Activated CD8-positive, alpha-beta memory T cell treated with anti-CD3 and anti-CD28 coated beads for 36 hours (primary cell): ENCODE measurements at regions not wholly inside any gene's neighbourhood (a gene's known extent, or its start where the extent isn't known, plus 50 kb on each side); places are given as distances from the start of the nearest gene placed in this dataset.

ENCODE experiments used
- CTCF ChIA-PET: fragments of 350-600 bp; sonication (Branson Sonifier 250); formaldehyde crosslinking; loops from one replicate; lab custom pipeline; 2021; ENCODE audit warnings: antibody characterized with exemption; lab: Charles Lee
- POLR2A ChIA-PET: fragments of 350-600 bp; sonication (Branson Sonifier 250); formaldehyde crosslinking; loops from one replicate; lab custom pipeline; 2021; ENCODE audit warnings: antibody characterized with exemption; lab: Charles Lee

DNA sequence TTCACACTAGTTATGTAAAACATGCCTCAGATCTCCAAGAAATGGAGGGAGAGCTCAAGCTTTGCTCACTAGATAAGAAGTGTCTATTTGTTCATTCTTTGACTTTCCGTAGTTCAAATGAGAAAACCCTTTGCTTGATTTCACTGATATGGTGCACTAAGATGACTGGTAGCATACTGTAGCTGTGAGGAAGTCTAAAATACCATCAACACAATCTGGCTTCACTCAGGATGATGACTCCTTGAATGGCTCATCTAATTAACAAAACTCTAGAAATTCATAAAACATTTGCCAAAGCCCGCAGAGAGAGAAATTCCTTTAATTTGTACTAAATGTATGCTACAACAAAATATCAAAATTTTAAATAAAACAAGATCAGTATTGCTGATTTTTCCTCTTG lies 152.8 kb upstream of the STK17B start:
- ChIA-PET CTCF (no interaction called here), POLR2A (no interaction called here)

DNA sequence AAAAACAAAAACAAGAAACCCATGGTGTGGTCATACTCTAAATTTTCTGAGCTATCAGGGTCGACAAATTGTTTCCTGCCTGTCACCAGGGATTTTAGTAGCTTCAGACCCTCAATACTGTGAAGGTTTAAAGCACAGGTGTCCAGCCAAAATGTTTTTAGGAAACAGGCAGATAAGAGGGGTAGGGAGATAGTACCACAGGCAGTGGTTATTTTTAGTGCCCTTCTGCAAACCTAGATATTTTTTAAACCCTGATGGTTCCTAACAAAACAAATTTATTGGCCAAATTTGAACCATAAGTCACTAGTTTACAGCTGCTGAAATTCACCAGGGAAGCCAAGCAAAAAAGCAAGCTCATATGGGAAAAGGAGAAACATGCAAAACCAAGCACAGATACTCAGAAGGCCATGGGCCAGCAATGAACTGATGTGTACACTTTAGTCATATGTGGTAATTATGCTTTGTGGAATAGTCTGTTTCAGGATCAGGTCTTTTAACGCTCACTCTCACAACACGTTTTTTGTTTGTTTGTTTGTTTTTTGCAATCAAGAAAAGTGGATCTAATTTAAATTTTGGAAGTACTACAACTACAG lies 156.8 kb upstream of the STK17B start:
- POLR2A ChIA-PET = no interaction called here
- CTCF ChIA-PET = no interaction called here

DNA sequence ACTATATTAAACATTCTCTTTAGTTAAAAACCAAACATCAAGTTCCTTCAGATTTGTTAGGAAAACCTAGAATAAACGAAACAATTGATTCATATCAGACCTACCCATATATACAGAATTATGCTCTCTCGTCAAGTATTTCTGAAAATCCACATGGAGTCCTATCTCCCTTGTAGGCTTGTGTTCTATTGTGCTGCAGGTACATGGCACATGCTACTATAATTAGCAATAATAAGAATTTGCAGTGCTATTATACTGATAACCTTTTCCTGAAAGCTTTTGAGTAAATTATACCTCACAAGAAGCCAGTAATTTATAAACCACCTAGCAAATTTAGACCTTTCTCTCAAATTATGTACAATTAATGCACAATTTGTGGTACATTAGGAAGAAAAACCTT lies 158.6 kb upstream of the STK17B start:
- ChIA-PET POLR2A (no interaction called here), CTCF (no interaction called here)

DNA sequence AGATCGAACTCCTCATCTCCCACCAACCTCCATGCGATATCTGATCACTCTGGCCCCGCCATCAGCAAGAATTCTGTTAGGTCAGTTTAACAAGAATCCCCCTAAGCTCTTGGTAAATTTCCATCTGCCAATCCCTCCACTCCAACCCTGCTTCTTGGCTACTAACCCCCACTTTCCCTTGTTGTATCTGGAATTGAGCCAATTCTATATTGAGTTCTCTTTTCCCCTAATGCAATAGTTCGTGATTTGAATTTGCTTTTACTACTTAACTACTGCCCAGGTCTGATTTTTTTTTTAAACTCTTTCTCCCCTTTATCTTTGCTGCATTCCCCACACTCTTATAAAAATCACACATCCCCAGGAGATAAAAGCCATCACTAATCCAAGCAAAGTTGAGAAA lies 159.3 kb upstream of the STK17B start:
- ChIA-PET CTCF (no interaction called here), POLR2A (no interaction called here)

DNA sequence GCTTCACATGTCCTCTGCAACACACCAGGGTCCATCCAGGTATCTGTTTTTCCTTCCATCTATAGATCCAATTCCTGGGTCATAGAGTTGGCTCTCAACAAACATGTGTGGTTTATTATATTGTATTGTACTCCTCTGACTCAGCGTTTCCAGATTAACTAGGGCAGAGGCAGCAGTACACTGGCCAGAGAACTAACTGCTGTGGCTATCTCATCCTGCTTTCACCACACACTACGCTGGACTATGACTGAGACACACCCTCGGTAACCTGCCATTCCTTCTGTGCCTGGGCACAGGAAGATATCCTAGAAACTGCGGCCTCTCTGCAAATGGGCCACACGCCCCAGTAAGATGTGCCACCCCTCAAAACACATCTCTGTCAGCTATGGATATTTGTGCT lies 159.8 kb upstream of the STK17B start:
- POLR2A ChIA-PET = no interaction called here
- CTCF ChIA-PET = no interaction called here

DNA sequence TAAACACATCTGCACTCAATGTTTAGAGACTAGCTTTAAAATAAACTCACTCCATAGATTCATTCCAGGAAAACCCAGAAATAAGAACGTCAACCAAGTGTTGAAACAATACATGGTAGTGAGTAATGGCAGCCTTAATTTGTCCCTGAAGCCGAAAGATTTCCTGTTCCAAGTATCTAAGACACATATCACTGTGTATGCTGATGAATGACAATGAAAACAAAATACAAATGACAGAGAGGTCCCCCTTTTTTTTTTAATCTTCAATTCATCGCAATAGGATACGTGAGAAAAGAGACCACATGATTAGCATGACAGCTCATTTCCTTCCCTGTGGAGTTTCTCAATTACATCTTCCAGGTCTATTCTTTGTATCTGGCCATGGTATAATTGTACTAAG lies 160.5 kb upstream of the STK17B start:
- POLR2A ChIA-PET = no interaction called here
- CTCF ChIA-PET = no interaction called here

DNA sequence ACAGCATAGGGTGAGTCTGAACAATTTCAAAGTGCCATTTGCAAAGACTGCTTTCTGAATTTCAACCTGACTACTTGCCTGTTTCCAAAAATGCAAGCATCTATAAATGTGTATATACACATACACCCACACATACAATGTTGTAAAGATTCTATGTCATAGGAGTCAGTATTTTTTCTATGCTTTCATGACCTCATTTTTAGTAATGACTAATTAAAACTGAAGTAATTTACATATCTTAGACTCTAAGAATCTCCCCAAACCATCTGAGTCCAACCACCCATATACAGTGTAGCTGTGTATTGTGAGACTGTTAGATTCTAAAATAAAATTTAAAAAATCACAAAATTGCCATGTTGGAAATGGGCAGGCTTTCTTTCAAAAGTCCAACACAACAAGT lies 162.0 kb upstream of the STK17B start:
- POLR2A ChIA-PET = no interaction called here
- CTCF ChIA-PET = no interaction called here

DNA sequence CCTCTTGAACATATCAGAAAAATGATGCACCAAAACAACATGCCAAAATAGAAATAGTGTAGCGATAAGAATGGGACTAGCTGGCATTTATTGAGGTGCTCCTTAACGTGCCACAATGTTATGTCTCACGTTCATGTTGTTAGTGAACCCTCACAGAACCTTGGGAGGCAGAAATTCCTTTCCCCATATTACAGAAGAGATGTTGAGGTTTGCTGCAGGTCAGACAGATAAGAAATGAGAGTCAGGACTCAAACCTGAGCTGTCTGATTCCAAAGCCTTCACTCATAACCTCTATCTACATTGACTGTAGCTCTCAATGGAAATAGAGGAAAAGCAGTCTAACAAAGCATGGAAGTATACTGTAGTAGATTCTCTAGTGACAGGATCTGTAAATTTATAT lies 163.3 kb upstream of the STK17B start:
- ChIA-PET CTCF (interaction anchor here (1.3 kb wide), 1 partner anchor 256 kb away, joined by 3 read pairs; no protein-coding TSS in a partner anchor), POLR2A (no interaction called here)

DNA sequence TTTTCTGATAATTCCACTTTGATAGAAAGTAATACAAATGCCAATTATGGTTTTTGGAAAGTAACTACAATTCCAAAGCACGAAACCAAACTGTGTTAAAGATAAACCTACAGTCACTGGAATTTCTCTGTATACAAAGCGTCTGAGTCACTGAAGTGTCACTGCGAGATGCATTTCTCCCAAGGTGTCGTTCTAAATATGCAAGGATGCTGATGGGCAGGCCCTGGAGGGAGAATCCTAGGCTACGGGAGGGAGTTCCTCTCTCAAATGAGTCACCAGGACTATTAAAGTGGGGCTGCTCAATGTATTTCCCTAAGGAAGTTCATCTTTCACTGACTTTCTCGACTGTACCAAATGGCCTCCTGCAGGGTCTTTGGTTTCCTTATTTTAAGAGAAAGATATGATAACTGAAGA lies 163.8 kb upstream of the STK17B start:
- POLR2A ChIA-PET = no interaction called here
- CTCF ChIA-PET = interaction anchor here (1.3 kb wide), 1 partner anchor 257 kb away, joined by 3 read pairs; no protein-coding TSS in a partner anchor

DNA sequence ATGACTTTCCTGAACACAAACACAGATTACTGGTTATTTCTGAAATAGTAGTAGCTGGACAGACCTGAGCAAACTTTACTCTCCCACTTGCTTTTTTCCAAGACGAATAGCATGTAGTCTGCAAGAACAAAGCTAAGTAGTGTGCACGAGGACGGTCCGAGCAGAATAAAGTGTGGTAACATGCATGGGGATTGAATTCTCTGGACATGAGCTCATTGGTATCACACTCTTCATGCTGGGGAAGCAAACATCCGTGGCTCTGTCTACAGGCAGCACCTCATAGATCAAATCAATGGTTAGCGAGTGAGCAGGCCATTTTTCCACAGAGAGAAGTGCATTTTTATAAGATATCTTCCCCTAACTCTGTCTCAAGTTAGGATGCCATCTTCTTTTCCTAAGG lies 164.8 kb upstream of the STK17B start:
- ChIA-PET CTCF (interaction anchor here (0.6 to 2.5 kb wide), 6 partner anchors 41 to 269 kb away, joined by 3 to 12 read pairs (median 4); partner anchors contain the start of gene DNAH7), POLR2A (no interaction called here)

DNA sequence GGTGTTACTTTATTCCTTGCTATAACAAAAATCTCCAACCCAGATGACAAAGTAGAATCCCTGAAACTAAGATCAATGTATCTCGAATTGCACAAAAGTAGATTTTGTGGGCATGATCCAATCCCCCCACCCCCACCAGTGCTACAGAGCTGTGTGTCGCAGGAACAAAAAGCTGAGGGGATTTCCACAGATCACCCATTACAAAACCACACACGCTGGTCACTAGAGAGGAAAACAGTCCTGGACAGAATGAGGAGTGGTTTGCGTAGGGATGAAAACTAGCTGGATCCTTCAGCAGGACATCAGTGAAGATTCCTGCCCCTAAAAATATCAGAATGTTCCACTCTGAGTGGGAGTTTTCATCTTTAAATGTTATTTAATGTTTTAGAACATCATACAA lies 165.3 kb upstream of the STK17B start:
- ChIA-PET POLR2A (no interaction called here), CTCF (interaction anchor here (0.8 to 2.5 kb wide), 11 partner anchors 37 to 394 kb away, joined by 3 to 12 read pairs (median 3); partner anchors contain the start of gene DNAH7)

DNA sequence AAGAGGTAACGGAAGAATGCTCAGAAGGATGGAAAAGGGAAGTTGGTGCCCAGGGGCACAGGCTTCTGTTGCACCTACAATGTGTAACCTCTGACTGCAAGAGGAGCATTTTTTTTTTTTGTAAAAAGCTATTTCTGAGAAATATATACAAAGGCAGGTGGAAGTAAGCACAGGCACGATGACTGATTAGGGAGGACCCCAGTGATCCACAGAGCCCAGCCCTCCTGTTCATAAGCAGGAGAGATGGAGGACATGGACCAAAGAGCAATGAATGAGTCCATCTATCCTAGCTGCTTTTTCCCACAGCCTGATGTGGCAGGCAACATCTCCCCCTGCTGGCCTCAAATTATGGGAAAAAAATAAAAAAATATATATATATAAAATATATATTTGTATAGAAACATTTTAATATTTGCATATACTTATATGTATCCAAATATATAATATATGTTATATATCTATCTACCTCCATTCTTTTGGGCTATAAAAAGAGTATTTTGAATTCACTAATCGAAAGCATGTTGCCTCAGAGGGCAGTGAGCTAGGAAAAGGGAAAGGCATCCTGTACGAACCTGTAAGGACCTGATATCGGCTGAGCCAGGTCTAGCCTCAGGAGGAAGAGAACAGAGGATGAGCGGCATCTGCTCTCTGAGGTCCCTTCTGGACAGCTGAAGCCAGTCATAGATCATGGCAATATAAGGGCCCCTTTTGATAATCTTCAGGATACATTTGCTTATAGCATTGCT lies 166.0 kb upstream of the STK17B start:
- ChIA-PET POLR2A (interaction anchor here (0.6 kb wide), 1 partner anchor 633 kb away, joined by 3 read pairs; no protein-coding TSS in a partner anchor), CTCF (interaction anchor here (0.5 to 2.5 kb wide), 13 partner anchors 38 to 393 kb away, joined by 3 to 12 read pairs (median 3); partner anchors contain the start of gene DNAH7)

DNA sequence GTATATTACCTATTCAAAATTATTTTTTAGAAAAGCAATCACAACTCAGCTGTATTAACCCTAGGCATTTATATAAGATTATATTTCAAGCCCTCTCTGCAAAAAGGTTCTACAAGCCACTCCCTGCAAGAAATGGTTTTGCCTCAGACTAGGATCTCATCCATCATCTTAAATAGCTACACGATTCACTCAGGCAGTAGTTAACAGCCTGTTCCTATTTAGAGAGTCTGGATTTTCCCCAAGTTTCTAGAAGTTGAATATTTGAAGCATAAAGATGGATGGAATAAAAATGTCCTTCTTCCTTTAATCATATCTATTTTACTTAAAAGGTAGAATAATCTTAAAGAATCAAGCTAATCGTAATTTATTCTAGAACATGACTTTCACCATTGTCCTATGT lies 167.1 kb upstream of the STK17B start:
- ChIA-PET CTCF (interaction anchor here (2.5 kb wide), 1 partner anchor 260 kb away, joined by 12 read pairs; no protein-coding TSS in a partner anchor), POLR2A (no interaction called here)

DNA sequence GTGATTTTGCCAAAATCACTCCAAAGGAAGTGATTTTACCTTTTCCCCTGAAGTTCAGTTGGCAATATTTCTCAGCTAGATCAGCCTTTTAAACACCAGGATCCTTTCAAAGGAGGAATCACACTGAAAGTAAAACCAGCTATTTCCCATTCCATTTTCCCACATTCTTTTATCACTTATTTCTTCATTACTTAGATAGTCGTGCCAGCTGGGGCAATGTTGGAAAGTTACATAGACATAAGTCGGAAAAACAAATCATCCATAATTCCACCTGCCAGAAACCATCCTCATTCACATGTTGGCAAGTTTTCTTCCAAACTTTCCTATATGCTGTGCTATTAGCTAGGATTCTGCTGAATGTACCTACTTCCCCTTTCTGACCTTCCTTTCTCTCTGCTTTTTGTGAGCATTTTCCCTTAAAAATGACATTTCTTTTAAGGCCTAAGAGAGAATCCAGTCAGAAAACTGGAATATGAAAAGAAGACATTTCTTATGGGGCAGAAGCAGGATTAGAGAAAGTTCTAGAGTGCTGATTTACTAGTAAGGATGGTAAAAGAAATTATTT lies 170.0 kb upstream of the STK17B start:
- ChIA-PET POLR2A (no interaction called here), CTCF (interaction anchor here (0.6 kb wide), 1 partner anchor 288 kb away, joined by 3 read pairs; no protein-coding TSS in a partner anchor)

DNA sequence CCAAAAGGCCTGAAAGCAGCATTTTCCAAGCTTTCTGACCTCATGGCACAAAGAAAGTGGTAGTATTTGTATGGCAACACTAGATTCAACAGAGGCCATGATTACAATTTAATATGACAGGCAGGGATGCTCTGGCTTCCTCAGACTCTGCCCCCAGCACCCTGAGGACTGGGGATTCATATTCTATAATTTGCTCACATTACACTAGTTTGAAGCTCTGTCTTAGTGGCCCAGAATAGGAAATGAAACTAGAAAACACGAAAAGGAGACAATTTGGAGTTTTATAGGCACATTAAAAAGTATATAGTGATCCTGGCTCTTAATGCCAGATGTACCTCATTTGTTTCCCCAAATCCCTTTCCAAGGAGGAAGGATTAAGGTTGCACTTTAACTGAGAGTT lies 173.0 kb upstream of the STK17B start:
- ChIA-PET POLR2A (no interaction called here), CTCF (no interaction called here)

DNA sequence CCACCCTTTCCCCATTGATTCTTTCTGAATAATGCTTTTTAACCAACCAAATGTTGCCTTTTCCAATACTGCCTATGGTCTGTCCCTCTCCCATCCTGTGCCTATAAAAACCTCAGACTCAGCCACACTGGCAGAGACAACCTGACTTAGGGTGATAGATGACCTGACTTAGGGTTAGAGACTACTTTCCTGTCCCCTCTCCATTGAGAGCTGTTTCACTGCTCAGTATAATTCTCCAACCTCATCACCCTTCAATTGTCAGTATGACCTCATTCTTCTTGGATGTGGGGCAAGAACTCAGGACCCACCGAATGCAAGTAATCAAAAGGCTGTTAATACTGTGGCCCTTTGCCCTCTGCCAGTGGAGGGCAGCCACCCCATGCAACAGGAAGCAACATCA lies 182.3 kb upstream of the STK17B start:
- CTCF ChIA-PET = no interaction called here
- POLR2A ChIA-PET = no interaction called here

DNA sequence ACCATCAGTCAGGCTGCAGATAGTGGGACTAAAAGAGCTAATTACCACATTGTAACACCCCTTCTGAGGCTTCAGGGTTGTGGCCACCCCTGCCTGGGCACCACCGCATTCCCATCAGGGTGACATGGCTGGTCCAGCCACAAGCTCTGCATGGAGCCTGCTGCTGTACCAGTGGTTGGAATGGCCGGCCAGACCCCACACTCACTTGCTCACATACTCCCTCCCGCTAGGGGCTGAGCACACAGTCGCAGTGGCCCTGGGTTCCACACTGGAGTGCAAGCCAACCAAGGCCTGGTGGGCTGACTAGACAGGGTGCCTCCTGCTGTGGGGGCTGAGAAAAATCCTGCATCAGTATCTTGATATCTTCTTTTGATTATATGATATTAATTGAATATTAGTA lies 182.8 kb upstream of the STK17B start:
- POLR2A ChIA-PET = no interaction called here
- CTCF ChIA-PET = no interaction called here

DNA sequence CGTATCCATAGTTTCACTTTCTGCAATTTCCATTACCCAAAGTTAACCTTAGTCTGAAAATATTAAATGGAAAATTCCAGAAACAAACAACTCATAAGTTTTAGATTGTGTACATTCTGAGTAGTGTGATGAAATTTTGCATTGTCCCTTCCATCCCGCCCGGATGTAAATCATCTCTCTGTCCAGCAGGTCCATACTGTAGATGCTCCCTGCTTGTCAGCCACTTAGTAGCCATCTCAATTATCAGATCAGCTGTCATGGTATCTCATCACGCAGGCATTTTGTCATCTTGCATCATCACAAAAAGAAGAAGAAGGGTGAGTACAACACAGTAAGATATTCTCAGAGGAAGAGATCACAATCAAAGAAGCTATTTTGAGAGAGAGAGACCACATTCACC lies 185.0 kb upstream of the STK17B start:
- ChIA-PET POLR2A (no interaction called here), CTCF (no interaction called here)

DNA sequence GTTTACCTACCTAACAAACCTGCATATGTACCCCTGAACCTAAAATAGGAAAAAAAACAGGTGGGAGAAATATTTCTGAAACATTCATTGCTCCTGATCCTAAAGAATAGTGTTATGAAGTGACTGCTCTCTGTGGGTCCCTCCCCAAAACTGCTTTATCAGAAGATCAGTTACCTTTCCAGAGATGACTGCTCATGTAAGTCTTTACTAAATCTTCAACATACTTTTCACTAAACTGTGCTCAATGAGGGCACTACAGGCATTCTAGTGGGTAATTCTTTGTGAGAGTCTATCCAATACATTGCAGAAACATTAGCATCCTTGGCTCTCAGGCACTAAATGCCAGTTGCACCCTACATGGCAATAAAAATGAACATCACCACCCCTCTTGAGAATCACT lies 189.3 kb upstream of the STK17B start:
- ChIA-PET CTCF (no interaction called here), POLR2A (no interaction called here)

DNA sequence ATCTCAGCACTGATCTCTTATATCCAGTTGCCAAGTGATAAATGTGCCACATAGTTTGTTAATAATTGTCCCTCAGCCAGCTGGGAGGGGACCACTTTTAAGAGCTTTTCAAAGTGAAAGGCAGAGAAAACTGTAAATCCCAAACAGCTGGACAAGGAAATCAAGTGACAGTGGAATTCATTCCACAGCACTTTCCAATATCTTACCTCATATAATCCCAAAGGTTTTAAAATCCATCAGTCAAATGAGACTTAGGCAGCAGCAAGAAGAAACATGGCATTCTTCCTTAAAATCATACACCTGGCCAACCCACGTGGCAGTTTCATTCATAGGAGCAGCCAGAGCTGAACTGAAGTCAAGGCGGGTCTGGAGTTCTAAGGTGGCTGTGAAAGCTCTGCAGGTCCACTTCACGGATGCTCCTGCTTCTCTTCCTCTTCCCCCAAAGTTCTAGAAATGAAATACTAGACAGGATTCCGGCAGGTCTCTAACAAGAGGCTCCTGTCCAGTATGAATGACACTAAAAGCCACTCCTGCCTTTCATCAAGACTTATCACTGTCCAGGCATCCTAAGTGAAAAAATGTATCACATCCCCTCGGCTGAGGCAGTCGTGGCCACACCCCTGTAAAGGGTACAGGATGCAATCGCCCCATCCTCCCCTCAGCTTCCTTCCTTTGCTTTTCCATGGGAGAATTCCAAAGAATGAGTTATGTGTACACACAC lies 190.4 kb upstream of the STK17B start:
- ChIA-PET CTCF (no interaction called here), POLR2A (no interaction called here)
